Karpas-422 (cell line): ENCODE measurements at regions not wholly inside any gene's neighbourhood (a gene's known extent, or its start where the extent isn't known, plus 50 kb on each side); places are given as distances from the start of the nearest gene placed in this dataset. TPM values are rescaled to one million over a fixed set of nuclear protein-coding genes. Genes with fewer than 3 reads are reported as not detected.
A peak's percentile ranks its signal among the peaks of the same experiment; 100 is the strongest.

Source experiments
- DNase-seq: peaks from one replicate; pipeline ENCODE4 v3.0.0-alpha.2; 2015
- H2AFZ ChIP-seq: fragments of 200-600 bp; sonication (generic); 2 replicates; pipeline ENCODE4 v1.6.1; 2014; ENCODE audit warnings: antibody characterized with exemption, low read length, mixed read lengths
- H3K27ac ChIP-seq: fragments of 200-600 bp; sonication (generic); 2 replicates; pipeline ENCODE4 v1.5.1; 2014; ENCODE audit warnings: mild to moderate bottlenecking, low read length, moderate library complexity
- H3K27me3 ChIP-seq: fragments of 200-600 bp; sonication (generic); 2 replicates; pipeline ENCODE4 v1.6.1; 2014; ENCODE audit warnings: low read length, mixed read lengths
- H3K36me3 ChIP-seq: fragments of 200-600 bp; sonication (generic); 2 replicates; pipeline ENCODE4 v1.6.1; 2014; ENCODE audit warnings: low read length, mixed read lengths; ENCODE audit not compliant: insufficient read depth
- H3K4me1 ChIP-seq: fragments of 200-600 bp; sonication (generic); 2 replicates; pipeline ENCODE4 v1.6.1; 2014; ENCODE audit warnings: mild to moderate bottlenecking, low read length, mixed read lengths
- H3K4me2 ChIP-seq: fragments of 200-600 bp; sonication (generic); 2 replicates; pipeline ENCODE4 v1.6.1; 2014; ENCODE audit warnings: low read length, low read depth, mild to moderate bottlenecking; ENCODE audit not compliant: poor library complexity, severe bottlenecking
- H3K4me3 ChIP-seq: fragments of 200-600 bp; sonication (generic); 2 replicates; pipeline ENCODE4 v1.5.1; 2014; ENCODE audit warnings: mild to moderate bottlenecking, antibody characterized with exemption, low read length, mixed read lengths
- H3K79me2 ChIP-seq: fragments of 200-600 bp; sonication (generic); 2 replicates; pipeline ENCODE4 v1.6.1; 2014; ENCODE audit warnings: mild to moderate bottlenecking, low read length, mixed read lengths
- H3K9ac ChIP-seq: fragments of 200-600 bp; sonication (generic); 2 replicates; pipeline ENCODE4 v1.6.0; 2014; ENCODE audit warnings: low read length
- H3K9me2 ChIP-seq: fragments of 200-600 bp; sonication (generic), shearing (Covaris generic); replicated peaks from 2 replicates; pipeline ENCODE4 v1.6.0; 2014; ENCODE audit warnings: mild to moderate bottlenecking, low read length, moderate library complexity; ENCODE audit not compliant: insufficient read depth
- H3K9me3 ChIP-seq: fragments of 300-700, 200-600 bp; sonication (generic); 2 replicates; pipeline ENCODE4 v1.6.1; 2014; ENCODE audit warnings: low read length, mixed read lengths
- H4K20me1 ChIP-seq: fragments of 200-600 bp; sonication (generic); 2 replicates; pipeline ENCODE4 v1.6.1; 2014; ENCODE audit warnings: mild to moderate bottlenecking, antibody characterized with exemption, low read length, low read depth; ENCODE audit not compliant: insufficient read depth
- small RNA-seq: library from RNA; depleted of rRNA; stranded (forward); fragments of <200 nt; gene quantifications from one replicate; pipeline ENCODE3, GENCODE V24; 2014

- no peaks in the 10 kb centered on the region for H3K27me3 ChIP-seq
- H3K4me1 ChIP-seq: no peaks in the 10 kb centered on the region
- H2AFZ ChIP-seq: no peak overlapping the region
- H3K36me3 ChIP-seq: no peaks in the 10 kb centered on the region
- no peak overlapping the region for H3K27ac ChIP-seq
- no peak overlapping the region for H3K9ac ChIP-seq
- no peak overlapping the region for H3K4me2 ChIP-seq
- no peaks in the 10 kb centered on the region for H4K20me1 ChIP-seq
- no peaks in the 10 kb centered on the region for H3K79me2 ChIP-seq
- no peaks in the 10 kb centered on the region for H3K9me3 ChIP-seq
- H3K9me2 ChIP-seq: no peaks in the 10 kb centered on the region
- DNase-seq: no peak
- no peak overlapping the region for H3K4me3 ChIP-seq
Observed at GRCh38 chr3:78529601-78530000, 1238.2 kb downstream of the ROBO1 start.

GRCh38 chr3:78540485-78540884 lies 1227.3 kb downstream of the ROBO1 start:
- Histone ChIP-seq H3K4me2 (no peak overlapping the region), H3K9ac (no peak overlapping the region), H3K4me3 (no peak overlapping the region), H3K9me3 (no peaks in the 10 kb centered on the region), H3K27ac (no peak overlapping the region), H3K27me3 (no peaks in the 10 kb centered on the region), H2AFZ (no peak overlapping the region), H4K20me1 (no peaks in the 10 kb centered on the region), H3K9me2 (no peaks in the 10 kb centered on the region; the same call in 1 of the 2 replicates), H3K36me3 (no peaks in the 10 kb centered on the region), H3K4me1 (no peaks in the 10 kb centered on the region), H3K79me2 (no peaks in the 10 kb centered on the region)
- no peak for DNase-seq

- Histone ChIP-seq H3K4me3 (no peak overlapping the region), H3K79me2 (no peaks in the 10 kb centered on the region), H3K27ac (no peak overlapping the region), H3K4me1 (no peaks in the 10 kb centered on the region), H2AFZ (no peak overlapping the region), H3K9me2 (no peaks in the 10 kb centered on the region; the same call in 1 of the 2 replicates), H3K36me3 (no peaks in the 10 kb centered on the region), H3K9me3 (no peaks in the 10 kb centered on the region), H3K4me2 (no peak overlapping the region), H4K20me1 (no peaks in the 10 kb centered on the region), H3K27me3 (no peaks in the 10 kb centered on the region), H3K9ac (no peak overlapping the region)
- DNase-seq: no peak
Observed at GRCh38 chr3:78545827-78546226, 1222.0 kb downstream of the ROBO1 start.

Small RNAs in the stretch of these regions (small RNA-seq; reads per million reads assigned to genes)
- gene RN7SKP61 (1.4 reads per million, percentile 40 among the genes with 10 or more reads in this experiment), gene RN7SL647P (not detected), gene RNU6-217P (not detected)
